HepG2 (cell line): ENCODE measurements at regions not wholly inside any gene's neighbourhood (a gene's known extent, or its start where the extent isn't known, plus 50 kb on each side); places are given as distances from the start of the nearest gene placed in this dataset.

ENCODE experiments used
- ATAC-seq: fragments of 200-7000 bp; cut with Tn5 transposase; 3 replicates; pipeline ENCODE4 v1.9.1; 2020; ENCODE audit warnings: mild to moderate bottlenecking, moderate library complexity
- BruUV-seq: library from RNA; stranded (reverse); fragments of 400-500 nt; replicated peaks from 2 replicates; lab custom pipeline; 2021; lab: Mats Ljungman, UMichigan
- CTCF ChIA-PET: fragments of 300-600 bp; formaldehyde crosslinking; extraction: SDS; loops from one replicate; lab custom pipeline; 2021; ENCODE audit warnings: low total read pairs, inconsistent platforms, low intra/inter-chr PET ratio; lab: Yijun Ruan, JAX
- POLR2A ChIA-PET: fragments of 350-600 bp; sonication (Branson Sonifier 250); formaldehyde crosslinking; loops from one replicate; lab custom pipeline; 2020; ENCODE audit warnings: antibody characterized with exemption, inconsistent platforms; lab: Yijun Ruan, JAX
- DNase-seq: peaks from one replicate; pipeline ENCODE4 v3.0.0-alpha.2; 2015; ENCODE audit warnings: low spot score
- FAIRE-seq: peaks from 3 replicates; lab custom pipeline; 2011; peaks lifted over from hg19 to GRCh38; lab: Jason Lieb, UNC
- H2AFZ ChIP-seq: one replicate; pipeline ENCODE4 v1.6.1; 2011; ENCODE audit warnings: low read length, inconsistent platforms
- H3K27ac ChIP-seq: fragments of 300-600 bp; 3 replicates; pipeline ENCODE4 v1.8.0; 2011; ENCODE audit warnings: mixed run types, mild to moderate bottlenecking, mixed read lengths, low read length, inconsistent platforms; ENCODE audit not compliant: insufficient read depth; ENCODE audit errors: extremely low read length
- H3K27me3 ChIP-seq, 2 experiments: fragments of 200-600 bp in 1 of 2; 2 replicates in 1 of 2; 3 replicates in 1 of 2; pipeline versions ENCODE4 v1.6.0 to v1.8.0; 2011; ENCODE audit warnings: low read length in 2 of 2, mild to moderate bottlenecking in 2 of 2, moderate library complexity in 2 of 2, inconsistent platforms in 1 of 2; ENCODE audit not compliant: insufficient read depth in 2 of 2, control insufficient read depth in 1 of 2
- H3K36me3 ChIP-seq, 2 experiments: fragments of 200-600 bp in 1 of 2; replicated peaks in 1 of 2; 2 replicates in 1 of 2; 3 replicates in 1 of 2; pipeline versions ENCODE4 v1.5.1 to v1.8.0; 2011; ENCODE audit warnings: low read length in 2 of 2, inconsistent platforms in 1 of 2; ENCODE audit not compliant: insufficient read depth in 2 of 2, control insufficient read depth in 1 of 2
- H3K4me1 ChIP-seq: 2 replicates; pipeline ENCODE4 v1.5.1; 2012; ENCODE audit warnings: low read length, inconsistent platforms; ENCODE audit not compliant: insufficient read depth
- H3K4me2 ChIP-seq: 2 replicates; pipeline ENCODE4 v1.6.0; 2011; ENCODE audit warnings: low read depth, low read length, inconsistent platforms
- H3K4me3 ChIP-seq, 3 experiments: fragments of 200-600 bp in 1 of 3; sonication (generic), shearing (Covaris generic) in 1 of 3; replicated peaks in 1 of 3; 2 replicates each; pipeline ENCODE4 v1.5.1; 2011 to 2016; ENCODE audit warnings: low read length in 3 of 3, inconsistent platforms in 2 of 3, low read depth in 2 of 3, mild to moderate bottlenecking in 2 of 3, control low read depth in 1 of 3, mixed read lengths in 1 of 3; ENCODE audit not compliant: insufficient read depth in 1 of 3
- H3K79me2 ChIP-seq: one replicate; pipeline ENCODE4 v1.6.1; 2011; ENCODE audit warnings: low read length, inconsistent platforms; ENCODE audit not compliant: insufficient read depth
- H3K9ac ChIP-seq: 2 replicates; pipeline ENCODE4 v1.6.0; 2011; ENCODE audit warnings: mild to moderate bottlenecking, low read depth, low read length, inconsistent platforms; ENCODE audit not compliant: insufficient read depth
- H3K9me3 ChIP-seq: 2 replicates; pipeline ENCODE4 v1.5.1; 2012; ENCODE audit warnings: mild to moderate bottlenecking, low read length
- H4K20me1 ChIP-seq: 2 replicates; pipeline ENCODE4 v1.6.0; 2011; ENCODE audit warnings: inconsistent platforms, mild to moderate bottlenecking, low read length, moderate library complexity; ENCODE audit not compliant: insufficient read depth
- CEBPB ChIP-seq: IDR thresholded peaks from 2 replicates; pipeline ENCODE4 v1.6.1; 2011; ENCODE audit warnings: low read depth, low read length, improper control_type of control experiment, borderline replicate concordance
- SMARCE1 ChIP-seq: fragments of 450-650 bp; IDR thresholded peaks from 2 replicates; pipeline ENCODE4 v1.6.1; 2017; ENCODE audit warnings: borderline replicate concordance
- ZNF383 ChIP-seq: sonication (generic); formaldehyde crosslinking; IDR thresholded peaks from 2 replicates; pipeline ENCODE4 v1.4.0; 2020; ENCODE audit warnings: missing genetic modification reagents, mild to moderate bottlenecking, borderline replicate concordance
- WGBS: methylation state at CpG from one replicate; pipeline ENCODE4 v1.1.6; 2017; ENCODE audit warnings: low lambda C conversion rate; 5-methylcytosine and 5-hydroxymethylcytosine counted together
- in situ Hi-C: cut with HindIII; loops from 2 replicates; pipeline ENCODE4 v1.10.0; 2017; ENCODE audit warnings: low pct_unique_long_range_greater_than_20kb; ENCODE audit not compliant: extremely low pct_ligation_motif_present
- intact Hi-C: fragments of 100-400 bp; cut with micrococcal nuclease; formaldehyde crosslinking; loops from one replicate; pipeline ENCODE4 v1.10.0; 2022; ENCODE audit not compliant: unreplicated experiment
- TF ChIP-seq, protein P1 (sequence below): IDR thresholded peaks from 2 replicates; pipeline ENCODE4 v1.6.1; 2018; ENCODE audit warnings: missing genetic modification reagents, mild to moderate bottlenecking, missing compliant biosample characterization
- TF ChIP-seq, protein P2 (sequence below): sonication (generic); formaldehyde crosslinking; IDR thresholded peaks from 2 replicates; pipeline ENCODE4 v1.5.0; 2020; ENCODE audit warnings: mild to moderate bottlenecking, missing genetic modification reagents, borderline replicate concordance

DNA sequence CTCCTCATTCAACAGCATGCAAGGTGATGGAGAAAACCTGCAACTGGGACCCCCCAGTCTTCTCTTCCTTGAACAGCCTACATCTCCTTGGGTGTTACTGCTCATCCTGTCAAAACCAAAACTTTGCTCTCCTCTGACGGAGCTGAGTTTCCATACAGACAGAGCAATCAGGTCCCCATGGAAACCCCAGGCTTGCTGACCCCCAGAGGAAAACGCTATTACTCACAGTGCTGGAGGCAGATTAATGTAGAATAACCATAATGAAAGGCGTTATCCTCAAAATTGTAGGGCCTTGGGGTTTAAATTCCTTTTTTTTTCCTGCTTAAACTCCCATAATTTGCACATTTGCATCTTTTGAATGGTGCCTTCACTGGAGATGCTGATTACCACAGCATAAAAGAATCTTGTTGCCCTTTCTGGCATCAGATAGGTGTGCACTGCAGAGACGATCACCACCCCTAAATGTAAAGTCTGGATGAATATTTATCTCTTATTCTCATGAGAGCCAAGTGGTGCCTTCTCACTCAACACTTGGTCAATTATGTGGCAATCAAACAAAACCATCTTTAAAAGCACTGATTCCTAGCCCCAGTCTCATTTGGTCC, 126.3 kb downstream of the MSX2 start:
- Histone ChIP-seq H3K27me3 (peaks cover 0 to 7% of the 10 kb centered on the region in 2 experiments; a peak in 1 of 5 replicates), H3K79me2 (no peaks in the 10 kb centered on the region), H3K4me1 (no peaks in the 10 kb centered on the region), H3K27ac (no peak overlapping the region), H2AFZ (no peak overlapping the region), H3K4me3 (no peak overlapping the region), H4K20me1 (no peaks in the 10 kb centered on the region), H3K4me2 (no peak overlapping the region), H3K9ac (no peak overlapping the region), H3K36me3 (no peaks in the 10 kb centered on the region), H3K9me3 (no peaks in the 10 kb centered on the region)
- ChIA-PET CTCF (no interaction called here), POLR2A (no interaction called here)
- intact Hi-C loops: no loop called here
- no TSS peak for BruUV-seq
- TF ChIP-seq, protein P1, sequence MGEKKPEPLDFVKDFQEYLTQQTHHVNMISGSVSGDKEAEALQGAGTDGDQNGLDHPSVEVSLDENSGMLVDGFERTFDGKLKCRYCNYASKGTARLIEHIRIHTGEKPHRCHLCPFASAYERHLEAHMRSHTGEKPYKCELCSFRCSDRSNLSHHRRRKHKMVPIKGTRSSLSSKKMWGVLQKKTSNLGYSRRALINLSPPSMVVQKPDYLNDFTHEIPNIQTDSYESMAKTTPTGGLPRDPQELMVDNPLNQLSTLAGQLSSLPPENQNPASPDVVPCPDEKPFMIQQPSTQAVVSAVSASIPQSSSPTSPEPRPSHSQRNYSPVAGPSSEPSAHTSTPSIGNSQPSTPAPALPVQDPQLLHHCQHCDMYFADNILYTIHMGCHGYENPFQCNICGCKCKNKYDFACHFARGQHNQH (CRISPR knock-in tag): no peak
- no peak for TF ChIP-seq SMARCE1
- no peak for TF ChIP-seq CEBPB
- in situ Hi-C loops: no loop called here
- DNase-seq (no peak), FAIRE-seq (no peak), ATAC-seq (no peak)
- WGBS: 1% methylated on average over 4 of the region's 4 CpGs

DNA sequence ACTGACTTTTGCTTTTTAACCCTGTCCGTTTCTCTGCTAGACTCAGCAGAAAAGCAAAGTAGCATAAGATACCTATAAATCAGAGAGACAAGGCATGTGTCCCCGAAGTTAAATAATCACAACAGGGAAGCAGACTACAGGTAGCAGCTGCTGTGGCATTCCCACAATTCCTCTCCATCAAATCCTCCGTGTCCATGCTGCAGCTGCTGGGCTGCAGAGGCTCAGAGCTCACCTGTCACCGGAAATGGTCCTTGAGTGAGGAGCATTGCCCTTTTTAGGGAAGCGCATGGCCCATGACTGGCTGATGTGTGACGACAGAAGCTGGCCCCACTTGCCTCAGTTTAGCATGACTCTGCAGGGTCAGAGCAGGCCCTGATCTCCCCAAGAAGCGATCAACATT, 125.0 kb downstream of the MSX2 start:
- 8% methylated on average over 5 of the region's 7 CpGs for WGBS
- TF ChIP-seq ZNF383: no peak
- TF ChIP-seq, protein P2, sequence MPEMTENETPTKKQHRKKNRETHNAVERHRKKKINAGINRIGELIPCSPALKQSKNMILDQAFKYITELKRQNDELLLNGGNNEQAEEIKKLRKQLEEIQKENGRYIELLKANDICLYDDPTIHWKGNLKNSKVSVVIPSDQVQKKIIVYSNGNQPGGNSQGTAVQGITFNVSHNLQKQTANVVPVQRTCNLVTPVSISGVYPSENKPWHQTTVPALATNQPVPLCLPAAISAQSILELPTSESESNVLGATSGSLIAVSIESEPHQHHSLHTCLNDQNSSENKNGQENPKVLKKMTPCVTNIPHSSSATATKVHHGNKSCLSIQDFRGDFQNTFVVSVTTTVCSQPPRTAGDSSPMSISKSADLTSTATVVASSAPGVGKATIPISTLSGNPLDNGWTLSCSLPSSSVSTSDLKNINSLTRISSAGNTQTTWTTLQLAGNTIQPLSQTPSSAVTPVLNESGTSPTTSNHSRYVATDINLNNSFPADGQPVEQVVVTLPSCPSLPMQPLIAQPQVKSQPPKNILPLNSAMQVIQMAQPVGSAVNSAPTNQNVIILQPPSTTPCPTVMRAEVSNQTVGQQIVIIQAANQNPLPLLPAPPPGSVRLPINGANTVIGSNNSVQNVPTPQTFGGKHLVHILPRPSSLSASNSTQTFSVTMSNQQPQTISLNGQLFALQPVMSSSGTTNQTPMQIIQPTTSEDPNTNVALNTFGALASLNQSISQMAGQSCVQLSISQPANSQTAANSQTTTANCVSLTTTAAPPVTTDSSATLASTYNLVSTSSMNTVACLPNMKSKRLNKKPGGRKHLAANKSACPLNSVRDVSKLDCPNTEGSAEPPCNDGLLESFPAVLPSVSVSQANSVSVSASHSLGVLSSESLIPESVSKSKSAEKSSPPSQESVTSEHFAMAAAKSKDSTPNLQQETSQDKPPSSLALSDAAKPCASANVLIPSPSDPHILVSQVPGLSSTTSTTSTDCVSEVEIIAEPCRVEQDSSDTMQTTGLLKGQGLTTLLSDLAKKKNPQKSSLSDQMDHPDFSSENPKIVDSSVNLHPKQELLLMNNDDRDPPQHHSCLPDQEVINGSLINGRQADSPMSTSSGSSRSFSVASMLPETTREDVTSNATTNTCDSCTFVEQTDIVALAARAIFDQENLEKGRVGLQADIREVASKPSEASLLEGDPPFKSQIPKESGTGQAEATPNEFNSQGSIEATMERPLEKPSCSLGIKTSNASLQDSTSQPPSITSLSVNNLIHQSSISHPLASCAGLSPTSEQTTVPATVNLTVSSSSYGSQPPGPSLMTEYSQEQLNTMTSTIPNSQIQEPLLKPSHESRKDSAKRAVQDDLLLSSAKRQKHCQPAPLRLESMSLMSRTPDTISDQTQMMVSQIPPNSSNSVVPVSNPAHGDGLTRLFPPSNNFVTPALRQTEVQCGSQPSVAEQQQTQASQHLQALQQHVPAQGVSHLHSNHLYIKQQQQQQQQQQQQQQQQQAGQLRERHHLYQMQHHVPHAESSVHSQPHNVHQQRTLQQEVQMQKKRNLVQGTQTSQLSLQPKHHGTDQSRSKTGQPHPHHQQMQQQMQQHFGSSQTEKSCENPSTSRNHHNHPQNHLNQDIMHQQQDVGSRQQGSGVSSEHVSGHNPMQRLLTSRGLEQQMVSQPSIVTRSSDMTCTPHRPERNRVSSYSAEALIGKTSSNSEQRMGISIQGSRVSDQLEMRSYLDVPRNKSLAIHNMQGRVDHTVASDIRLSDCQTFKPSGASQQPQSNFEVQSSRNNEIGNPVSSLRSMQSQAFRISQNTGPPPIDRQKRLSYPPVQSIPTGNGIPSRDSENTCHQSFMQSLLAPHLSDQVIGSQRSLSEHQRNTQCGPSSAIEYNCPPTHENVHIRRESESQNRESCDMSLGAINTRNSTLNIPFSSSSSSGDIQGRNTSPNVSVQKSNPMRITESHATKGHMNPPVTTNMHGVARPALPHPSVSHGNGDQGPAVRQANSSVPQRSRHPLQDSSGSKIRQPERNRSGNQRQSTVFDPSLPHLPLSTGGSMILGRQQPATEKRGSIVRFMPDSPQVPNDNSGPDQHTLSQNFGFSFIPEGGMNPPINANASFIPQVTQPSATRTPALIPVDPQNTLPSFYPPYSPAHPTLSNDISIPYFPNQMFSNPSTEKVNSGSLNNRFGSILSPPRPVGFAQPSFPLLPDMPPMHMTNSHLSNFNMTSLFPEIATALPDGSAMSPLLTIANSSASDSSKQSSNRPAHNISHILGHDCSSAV: no peak
- Histone ChIP-seq H4K20me1 (no peaks in the 10 kb centered on the region), H3K27me3 (peaks cover 0 to 14% of the 10 kb centered on the region in 2 experiments; a peak in 1 of 5 replicates), H3K9ac (no peak overlapping the region), H3K4me2 (no peak overlapping the region), H3K79me2 (no peaks in the 10 kb centered on the region), H3K27ac (no peak overlapping the region), H3K36me3 (no peaks in the 10 kb centered on the region), H3K4me3 (no peak overlapping the region), H3K4me1 (no peaks in the 10 kb centered on the region), H2AFZ (no peak overlapping the region), H3K9me3 (no peaks in the 10 kb centered on the region)
- FAIRE-seq: no peak
- ChIA-PET CTCF (no interaction called here), POLR2A (no interaction called here)
- intact Hi-C loops: no loop called here
- no peak for DNase-seq
- no TSS peak for BruUV-seq
- in situ Hi-C loops: no loop called here
- ATAC-seq: no peak
